Activated T-cell treated with anti-CD3 and anti-CD28 coated beads for 1 hour (primary cell): ENCODE measurements at regions not wholly inside any gene's neighbourhood (a gene's known extent, or its start where the extent isn't known, plus 50 kb on each side); places are given as distances from the start of the nearest gene placed in this dataset.

Experiments used
- DNase-seq: peaks from one replicate; pipeline ENCODE4 v3.0.0-alpha.2; 2020; ENCODE audit warnings: low read depth

DNA sequence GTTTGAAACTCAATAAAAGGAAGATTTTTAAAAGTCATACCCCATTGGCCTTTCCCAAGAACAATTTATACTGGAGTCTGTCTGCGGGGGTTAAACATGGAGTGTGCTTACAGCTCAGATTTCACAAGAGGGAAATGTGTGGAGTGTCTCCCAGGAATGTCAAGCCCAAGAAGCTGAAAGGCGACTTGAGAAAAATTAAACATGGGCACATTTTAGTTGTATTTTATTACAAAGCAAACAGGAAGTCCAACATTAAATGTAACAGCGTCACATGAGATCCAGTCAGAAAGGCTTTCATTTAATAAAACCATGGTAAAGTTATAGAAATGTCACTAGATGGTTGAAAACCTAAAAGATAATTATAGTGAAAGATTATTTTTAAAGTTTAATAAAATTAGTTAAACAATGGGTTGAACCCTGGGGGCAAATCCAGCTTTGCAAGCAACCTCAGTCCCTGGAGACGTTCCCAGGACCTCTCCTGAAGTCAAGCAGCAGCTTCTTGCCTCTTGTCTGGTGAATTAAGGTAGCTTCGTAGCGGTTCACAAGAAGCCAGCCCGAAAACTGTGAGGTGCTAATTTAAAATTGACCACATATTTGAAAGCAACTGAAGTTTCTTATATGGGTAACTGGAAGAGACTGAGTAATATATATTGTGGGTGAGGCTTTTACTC, 168.4 kb upstream of the EDNRA start:
- DNase-seq, result no peak

DNA sequence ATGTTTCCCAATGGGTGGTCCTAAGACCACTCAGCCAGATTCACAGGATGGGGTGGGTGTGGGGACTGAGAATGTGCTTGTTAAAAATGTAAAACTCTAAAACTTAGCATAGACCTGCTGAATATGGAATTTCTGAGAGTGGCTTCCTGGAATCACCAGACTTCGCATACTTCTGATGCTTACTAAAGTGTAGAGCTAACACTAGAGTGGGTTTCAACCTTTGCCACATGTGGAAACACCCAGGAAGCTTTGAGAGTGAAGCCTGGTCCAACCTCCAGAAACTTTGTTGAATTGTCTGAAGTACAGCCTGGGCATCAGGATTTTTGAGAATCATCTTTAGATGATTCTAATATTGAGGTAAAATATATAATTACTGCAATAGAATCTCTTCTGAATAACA, 167.8 kb upstream of the EDNRA start:
- no peak for DNase-seq

DNA sequence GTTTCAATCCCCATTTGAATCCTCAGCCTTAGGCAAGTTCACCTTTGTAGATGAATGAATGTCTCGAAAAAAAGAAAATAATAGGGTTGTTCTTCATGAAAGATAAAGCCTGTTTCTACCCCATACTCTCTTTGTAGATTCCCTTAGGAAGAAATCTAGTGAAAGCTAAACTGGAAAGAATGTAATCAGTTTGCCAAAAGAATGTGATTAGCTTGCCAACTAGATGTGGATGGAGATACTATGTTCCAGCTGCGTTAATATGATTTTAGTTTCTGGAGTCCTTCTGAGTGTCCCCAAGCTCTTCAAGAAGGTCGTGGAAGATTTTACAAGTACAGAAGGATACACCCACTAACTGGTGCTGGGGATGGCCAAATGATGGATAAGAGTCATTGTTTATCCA, 162.3 kb upstream of the EDNRA start:
- no peak for DNase-seq

DNA sequence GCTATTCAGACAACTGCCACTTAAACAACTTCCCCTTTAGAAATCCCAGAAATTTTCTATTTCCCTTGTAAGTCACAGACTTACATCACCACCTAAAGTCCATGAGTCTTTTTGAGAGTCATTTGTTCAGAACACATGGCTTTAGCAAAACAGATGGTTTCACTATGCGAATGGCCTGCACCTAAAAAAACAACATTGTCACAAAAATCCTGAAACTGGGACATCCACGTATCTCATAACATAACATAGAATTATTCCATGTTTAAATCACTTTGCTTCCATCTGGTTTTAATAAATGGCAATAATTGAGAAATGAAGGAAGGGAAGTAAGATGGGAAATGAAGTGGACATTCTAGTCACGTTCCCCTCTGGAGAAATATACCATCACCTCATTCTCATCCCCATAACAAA, 155.3 kb upstream of the EDNRA start:
- no peak for DNase-seq

DNA sequence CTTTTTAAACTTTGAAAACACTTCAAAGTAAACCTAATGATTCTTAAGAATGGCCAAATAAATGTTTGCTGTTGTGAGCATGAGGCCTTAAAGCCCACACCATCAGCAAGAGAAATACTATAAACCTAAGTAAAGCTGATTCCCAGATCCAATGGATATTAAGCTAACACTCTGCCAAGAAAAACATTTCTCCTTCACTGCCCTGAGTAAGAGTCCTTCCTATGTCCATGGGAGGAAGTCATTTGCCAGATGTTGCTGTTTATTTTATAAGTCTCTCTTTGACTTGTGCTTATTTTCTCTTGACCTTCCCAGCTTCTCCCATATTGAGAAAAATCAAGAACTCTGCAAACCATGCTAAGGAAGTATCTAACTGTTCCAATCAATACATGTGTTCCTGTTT, 154.3 kb upstream of the EDNRA start:
- no peak for DNase-seq

DNA sequence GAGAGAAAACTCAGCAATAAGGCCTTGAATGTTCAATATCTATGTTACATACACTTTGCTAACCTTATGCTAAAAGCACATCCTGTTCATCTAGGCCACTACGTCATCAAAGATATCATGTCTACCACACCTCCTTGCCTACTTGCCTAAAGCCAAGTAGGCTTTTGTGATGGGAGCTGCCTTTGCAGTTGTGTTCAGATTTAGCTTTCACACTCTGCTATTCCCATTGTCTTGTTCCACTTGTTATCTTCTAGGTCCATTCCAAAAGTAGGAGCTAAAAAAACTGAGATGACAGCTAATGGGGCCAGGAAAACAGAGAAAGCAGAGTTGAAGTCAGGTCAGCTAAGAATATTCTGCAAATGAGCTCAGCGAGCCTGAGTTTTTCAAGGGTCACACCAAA, 153.6 kb upstream of the EDNRA start:
- no peak for DNase-seq

DNA sequence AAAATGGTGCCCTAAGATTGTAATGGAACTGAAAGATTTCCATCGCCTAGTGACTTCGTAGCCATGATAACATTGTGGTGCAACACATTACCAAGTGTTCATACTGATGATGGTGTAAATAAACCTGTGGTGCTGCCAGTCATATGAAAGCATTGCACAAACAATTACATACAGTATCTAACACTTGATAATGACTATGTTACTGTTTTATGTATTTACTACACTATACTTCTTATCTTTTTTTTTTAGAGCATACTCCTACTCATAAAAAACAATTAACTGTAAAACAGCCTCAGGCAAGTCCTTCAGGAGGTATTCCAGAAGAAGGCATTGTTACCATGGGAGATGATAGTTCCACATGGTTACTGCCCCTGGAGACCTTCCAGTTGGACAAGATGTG, 152.7 kb upstream of the EDNRA start:
- DNase-seq, result no peak

DNA sequence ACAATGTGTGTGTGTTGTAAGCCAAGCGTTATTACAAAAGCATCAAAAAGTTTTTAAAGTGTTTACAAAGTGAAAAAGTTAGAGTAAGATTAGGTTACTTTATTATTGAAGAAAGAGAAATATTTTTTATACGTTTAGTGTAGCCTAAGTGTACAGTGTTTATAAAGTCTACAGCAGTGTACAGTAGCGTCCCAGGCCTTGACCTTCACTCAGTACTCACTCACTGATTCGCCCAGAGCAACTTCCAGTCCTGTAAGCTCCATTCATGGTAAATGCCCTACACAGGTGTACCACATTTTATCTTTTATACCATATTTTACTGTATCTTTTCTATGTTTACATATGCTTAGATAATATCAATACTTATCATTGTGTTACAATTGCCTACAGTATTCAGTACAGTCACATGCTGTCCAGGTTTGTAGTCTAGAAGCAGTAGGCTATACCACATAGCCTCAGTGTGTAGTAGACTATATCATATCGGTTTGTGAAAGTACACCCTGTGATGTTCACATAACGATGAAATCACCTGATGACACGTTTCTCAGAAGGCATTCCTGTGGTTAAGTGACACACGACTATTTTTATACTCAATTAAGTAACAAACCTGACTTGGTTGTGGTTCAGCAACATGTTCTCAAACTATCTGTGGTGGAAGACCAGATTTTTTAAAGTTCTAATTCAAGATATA, 152.0 kb upstream of the EDNRA start:
- no peak for DNase-seq

DNA sequence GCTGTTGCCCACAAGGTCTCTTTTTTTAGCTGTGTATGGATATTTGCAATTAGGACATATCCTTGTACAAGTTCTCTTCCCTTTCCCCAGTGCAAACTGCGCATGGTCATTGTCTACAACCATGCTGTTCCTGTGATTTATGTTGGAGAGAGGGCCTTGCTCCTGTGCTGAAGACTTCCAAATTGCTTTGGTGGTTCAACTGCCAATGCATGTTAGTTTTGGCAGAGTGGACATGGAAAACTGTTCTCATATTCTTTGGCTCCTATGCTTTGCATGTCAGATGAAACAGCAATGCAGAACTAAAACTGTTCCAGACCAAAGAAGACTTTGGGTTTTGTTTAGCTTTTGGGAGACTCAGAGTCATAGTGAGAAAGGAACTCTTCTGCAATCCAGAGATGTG, 148.8 kb upstream of the EDNRA start:
- DNase-seq, result no peak

DNA sequence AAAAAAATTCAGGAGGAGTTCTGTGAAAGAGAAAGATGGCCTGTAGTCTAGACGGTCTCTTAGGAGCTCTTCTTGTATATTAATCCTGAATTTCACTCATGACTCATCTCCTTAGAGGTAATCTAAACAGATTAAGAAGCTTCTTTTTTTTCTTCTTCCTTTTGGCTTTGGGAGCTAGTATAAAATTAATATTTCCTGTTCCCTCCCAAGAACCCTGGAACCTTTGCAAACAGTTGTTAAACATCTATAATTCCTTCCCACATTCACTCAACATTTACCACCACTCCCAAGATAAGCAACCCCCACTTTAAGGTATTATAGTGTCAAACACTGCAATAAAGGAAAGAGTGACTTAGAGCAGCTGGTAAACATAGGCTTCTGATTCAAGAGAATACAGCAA, 146.4 kb upstream of the EDNRA start:
- no peak for DNase-seq

DNA sequence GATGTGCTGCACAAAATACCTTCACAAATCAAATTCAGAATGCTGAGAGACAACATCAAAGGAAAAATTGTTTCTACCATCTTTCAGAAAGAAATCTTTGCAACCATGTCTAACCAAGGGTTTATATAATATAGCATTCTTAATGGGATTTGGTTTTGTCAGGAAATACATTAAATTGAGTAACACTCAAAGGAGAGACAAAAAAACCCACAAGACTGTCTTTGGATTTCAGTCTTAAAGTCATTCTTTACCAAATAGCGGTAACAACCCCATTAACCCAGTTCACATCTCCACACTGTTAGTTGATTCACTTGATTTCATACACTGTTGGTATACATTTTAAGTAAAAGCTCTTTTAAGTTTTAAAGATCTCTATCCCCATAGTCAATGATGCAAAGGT, 145.7 kb upstream of the EDNRA start:
- no peak for DNase-seq

DNA sequence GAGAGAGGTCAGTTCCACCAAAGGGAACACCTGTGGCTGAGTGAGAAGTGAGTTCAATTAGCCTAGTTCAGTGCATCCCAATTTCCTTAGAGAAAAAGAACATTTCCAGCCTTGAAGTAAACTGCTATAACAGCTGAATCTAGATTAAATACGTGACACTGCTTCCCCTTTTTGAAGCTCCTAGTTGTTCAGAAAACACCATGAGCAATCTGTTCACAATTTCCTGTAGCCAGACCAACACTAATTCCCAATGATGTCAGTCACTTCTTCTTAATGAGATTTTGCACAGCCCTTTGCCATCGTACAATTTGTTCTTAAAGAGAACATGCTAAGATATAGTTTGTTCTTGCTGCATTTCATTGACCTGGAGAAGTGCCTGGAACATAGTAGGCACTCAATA, 144.6 kb upstream of the EDNRA start:
- no peak for DNase-seq

DNA sequence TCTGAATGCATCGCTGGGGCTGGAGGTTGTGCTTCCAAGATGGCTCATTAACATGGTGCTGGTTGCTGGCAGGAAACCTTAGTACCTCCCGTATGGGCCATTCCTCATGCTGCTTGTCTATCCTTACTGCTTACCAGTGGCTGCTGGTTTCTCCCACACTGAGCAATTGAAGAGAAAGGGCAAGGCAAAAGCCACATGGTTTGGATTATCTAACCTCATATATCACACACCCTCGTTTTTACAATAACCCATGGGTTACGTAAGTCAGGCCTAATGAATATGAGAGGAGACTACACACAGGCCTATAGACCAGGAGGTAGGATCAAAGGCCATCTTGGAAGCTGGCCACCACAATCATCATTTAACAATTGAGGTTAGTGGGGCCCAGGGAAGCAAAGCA, 141.8 kb upstream of the EDNRA start:
- DNase-seq, result no peak

DNA sequence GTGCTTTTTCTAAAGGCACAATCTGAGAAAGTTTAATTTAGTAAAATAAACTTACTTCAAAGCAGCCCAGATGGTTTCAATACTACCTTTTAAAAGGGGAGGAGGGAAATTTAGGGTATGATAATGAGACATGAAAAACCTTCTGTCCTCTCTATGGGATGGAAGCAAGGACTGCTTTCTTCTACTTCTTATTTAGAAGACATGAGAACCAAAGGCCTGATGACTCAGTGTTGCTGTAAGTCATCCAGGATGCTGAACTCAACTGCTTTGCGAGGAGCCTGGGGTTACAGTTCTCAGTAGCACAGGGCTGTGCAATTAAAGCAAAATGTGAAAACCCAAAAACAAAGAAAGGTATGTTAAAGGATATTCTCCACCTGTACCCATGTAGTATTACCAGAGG, 140.8 kb upstream of the EDNRA start:
- no peak for DNase-seq

DNA sequence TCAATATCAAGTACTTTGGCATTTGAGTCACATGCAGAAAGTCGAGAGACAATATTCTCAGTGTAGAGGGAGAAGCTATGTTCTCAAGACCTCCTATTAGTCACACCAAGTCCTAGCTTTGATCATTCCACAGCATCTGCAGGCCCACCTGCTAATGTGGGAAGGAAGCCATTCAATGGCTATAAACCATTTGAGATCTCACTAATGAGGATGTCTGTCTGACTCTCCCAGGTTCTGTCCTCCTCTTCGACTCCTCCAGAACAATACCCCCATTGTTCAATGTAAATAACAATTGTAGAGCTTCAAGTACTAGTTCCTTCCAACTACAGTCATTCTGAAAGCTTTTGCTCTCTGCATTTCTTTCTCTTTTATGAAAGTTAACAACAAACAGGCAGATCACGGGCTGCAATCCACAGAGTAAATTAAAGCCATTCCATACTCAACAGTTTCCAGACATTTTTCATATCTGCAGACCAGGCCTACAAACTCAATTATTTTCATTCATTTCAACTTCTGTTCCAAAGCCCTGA, 140.2 kb upstream of the EDNRA start:
- no peak for DNase-seq

DNA sequence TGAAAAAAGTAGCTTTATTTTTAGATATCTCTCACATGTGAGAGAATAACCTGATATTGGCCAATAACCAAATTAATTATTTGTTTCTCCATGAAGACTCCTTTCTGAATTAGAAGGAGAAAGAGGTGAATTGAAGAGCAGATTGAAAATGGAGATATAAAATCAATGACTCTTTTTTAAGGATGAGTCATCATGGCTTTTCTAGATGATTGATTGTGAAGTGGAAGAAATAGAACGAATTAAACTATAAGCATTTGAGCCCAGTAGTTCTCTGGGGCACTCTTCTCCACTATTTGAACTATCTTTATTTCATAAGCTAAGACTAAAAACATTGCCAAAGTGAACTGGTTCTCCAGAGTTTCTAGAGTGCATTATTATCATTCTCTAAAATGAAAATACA, 137.2 kb upstream of the EDNRA start:
- DNase-seq, result no peak

DNA sequence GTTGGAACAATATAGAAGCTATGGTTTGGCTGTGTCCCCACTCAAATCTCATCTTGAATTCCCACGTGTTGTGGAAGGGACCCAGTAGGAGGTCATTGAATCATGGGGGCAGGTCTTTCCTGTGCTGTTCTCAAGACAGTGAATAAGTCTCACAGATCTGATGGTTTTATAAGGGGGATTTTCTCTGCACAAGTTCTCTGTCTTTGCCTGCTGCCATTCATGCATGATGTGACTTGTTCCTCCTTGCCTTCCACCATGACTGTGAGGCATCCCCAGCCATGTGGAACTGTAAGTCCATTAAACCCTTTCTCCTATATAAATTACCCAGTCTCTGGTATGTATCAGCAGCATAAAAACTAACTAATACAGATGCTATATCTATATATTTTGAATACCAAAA, 135.2 kb upstream of the EDNRA start:
- no peak for DNase-seq

DNA sequence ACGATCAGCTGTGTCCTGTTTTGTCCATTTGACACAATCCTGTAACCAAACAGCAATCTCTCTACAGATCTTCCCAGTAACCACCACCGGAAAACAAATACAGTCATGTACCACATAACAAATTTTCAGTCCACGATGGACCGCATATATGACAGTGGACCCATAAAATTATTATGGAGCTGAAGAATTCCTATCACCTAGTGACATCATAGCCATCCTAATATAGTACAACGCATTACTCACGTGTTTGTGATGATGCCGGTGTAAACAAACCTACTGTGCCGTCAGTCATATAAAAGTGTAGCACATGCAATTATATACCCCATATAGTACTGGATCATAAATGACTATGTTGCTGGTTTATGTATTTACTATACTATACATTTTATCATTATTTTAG, 133.7 kb upstream of the EDNRA start:
- DNase-seq, result no peak

DNA sequence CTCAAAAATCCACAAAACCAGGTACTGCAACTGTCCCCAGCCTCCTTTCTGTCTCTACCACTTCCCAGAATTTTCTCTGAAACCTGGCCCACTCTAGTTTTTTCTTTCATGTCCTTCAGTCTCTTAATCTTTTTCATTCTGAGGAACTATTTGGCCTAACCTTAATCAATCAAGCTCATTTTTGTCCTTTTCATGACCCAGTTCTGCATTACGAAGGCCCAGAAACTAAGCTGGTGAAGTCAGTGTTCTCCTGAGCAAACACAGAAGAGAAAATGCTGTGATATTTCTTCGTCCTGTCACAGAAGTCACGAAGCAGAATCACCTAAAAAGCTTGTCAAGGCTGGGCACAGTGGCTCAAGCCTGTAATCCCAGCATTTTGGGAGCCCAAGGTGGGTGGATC, 131.7 kb upstream of the EDNRA start:
- DNase-seq, result no peak

DNA sequence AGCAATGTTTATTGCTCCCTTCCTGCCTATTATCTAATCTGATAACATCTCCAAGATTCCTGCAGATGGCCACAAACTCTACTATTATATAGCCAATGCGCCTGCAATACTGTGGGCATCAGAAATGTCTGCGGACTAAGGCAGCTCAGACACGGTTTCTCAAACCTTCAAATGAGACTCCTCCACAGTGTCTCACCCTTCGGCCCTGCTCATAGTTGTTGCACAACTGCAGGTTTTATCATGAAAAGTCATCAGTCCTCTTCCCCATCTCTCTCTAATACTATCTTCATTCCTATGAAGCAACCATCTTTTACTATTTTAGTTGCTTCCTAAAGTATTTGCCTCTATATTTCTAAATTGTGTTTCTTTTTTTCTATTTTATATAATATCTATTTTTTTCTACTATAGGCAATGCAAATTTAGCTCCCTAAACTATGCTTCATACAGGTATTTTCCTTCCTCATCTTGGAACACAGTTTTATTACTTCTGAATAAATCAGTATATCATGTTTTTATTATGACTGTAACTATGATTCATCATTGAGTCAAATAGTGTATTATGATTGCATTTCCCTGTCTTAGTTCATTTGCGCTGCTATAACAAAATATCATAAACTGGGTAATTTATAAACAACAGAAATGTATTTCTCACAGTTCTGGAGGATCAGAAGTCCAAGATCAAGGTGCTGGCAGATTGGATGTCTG, 129.7 kb upstream of the EDNRA start:
- DNase-seq, result no peak

DNA sequence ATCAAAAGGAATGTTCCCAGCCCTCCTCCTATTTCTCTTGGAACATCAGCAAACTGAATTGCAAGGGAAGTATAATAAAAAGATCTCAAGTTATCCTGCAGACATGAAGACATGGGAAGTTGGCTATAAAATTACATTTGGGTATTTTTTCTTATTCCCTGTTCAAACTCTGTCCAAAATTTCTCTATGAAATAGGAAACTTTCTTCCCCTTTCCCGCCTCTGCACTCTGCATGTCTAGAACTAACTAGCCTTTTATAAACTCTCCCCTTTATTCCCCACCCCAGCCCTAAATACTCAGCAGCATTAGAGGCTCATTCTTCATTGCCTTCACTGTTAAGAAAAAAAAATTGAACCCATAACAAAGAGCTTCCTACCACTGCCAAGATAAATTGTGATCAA, 126.7 kb upstream of the EDNRA start:
- DNase-seq, result no peak

DNA sequence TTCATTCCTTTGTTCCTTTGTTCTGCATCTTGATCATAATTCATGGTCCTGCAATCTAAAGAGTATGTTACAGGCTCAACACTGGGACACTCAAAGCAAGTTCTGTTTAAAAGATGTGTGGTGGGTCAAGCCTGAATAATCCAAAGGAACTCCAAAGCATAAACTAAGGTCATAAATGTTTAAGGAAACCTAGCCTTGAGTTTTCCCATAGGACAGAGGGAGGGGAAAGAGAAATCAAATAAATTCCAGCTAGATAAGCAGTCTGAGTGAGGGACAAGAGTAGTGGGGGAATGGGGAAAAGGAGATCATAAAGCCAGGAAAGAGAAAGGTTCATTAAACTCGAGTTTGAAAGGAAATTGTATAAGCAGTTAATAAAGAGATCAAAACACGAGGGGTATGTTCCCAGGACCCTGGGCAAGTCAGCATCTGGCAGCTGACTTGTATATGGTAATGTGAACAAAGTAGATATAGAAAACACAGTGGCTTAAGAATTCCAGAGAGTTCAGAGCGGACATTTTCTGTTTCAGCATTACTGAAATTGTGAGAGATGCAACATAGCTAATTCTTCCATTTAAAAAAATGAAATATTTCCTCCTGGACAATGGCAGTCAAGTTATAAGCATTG, 125.8 kb upstream of the EDNRA start:
- DNase-seq, result no peak

DNA sequence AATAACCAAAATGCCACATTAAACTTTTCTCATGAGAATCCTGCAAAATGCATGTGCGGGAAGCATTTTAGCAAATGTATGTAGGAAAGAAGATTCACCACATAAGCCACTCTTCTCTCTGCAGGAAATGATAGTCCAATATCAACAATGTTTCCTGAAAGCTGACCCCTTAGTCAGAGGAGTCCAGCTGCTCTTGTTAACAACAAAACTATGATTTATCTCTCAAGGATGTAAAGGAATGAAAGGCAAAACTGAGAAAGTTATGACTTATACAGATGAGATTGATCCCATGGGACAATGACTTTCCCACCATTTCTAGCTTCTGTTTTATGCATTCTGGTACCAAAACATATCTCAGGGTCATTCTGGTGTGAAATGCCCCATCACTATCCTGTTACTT, 125.0 kb upstream of the EDNRA start:
- DNase-seq, result no peak
